ENCODE measurements at regions not wholly inside any gene's neighbourhood (a gene's known extent, or its start where the extent isn't known, plus 50 kb on each side); places are given as distances from the start of the nearest gene placed in this dataset.

GRCh38 chr12:90322006-90322405, 613.4 kb upstream of the ATP2B1 start:
- DNase-seq: no peak

GRCh38 chr12:90321369-90321768, 612.7 kb upstream of the ATP2B1 start:
- no peak for DNase-seq

GRCh38 chr12:90311561-90311960, 602.9 kb upstream of the ATP2B1 start:
- DNase-seq: no peak

- no peak for DNase-seq
These were observed 596.7 kb upstream of the ATP2B1 start for GRCh38 chr12:90305379-90305778.

GRCh38 chr12:90304231-90304630, 595.6 kb upstream of the ATP2B1 start:
- DNase-seq: no peak

DNA sequence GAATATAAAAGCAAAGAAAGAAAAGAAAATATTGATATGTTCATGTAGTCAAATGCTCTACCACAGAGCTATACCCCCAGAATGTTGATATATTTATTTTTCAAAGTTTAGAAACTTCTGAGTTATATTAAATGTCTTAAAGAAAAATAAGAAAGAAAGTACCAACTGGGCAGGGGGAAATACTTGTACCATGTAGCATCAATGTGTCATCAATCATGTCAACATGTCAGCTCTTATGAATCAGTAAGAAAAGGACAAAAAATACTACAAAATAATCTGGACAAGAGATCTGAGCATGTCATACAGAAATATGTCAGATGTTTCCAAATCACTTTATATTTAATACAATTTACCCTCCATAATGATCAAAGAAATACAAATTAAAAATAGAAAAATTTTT, 595.1 kb upstream of the ATP2B1 start:
- DNase-seq: no peak

DNA sequence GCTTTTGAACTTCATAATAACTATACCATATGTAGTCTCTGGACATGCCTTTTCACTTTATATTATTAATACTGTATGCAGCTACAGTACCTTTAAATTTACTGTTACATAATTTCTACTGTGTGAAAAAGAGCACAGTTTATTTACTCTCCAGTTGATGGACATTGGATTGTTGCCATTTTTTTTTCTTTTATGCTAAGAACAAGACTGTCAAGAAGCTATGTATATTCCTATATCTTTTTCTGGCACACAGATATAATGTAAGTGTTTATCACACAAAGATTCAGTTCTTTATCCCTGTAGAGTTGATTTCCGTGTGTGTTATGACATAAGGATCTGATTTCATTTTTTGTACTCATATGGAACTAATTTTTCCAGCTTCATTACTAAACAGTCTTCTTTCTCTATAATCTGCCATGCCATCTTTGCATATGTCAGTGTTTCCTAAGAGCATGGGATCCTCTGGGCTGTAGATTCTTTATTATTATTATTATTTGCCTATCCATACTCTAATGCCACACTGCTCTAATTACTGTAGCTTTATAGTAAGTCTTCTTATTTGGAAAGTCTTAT, 593.0 kb upstream of the ATP2B1 start:
- no peak for DNase-seq

DNA sequence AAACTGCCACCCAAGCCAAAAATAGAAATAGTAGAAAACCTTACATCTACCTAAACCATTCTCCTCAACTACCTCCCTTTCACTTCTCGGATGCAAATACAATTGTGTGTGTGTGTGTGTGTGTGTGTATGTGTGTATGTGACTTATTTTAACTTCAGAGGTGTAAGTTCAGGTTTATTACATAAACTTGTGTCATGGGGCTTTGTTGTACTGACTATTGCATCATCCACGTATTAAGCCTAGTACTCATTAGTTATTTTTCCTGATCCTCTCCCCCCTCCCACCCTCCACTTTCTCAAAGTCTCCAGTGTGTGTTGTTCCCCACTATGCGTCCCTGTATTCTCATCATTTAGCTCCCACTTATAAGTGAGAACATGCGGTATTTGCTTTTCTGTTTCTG, 592.5 kb upstream of the ATP2B1 start:
- no peak for DNase-seq

DNA sequence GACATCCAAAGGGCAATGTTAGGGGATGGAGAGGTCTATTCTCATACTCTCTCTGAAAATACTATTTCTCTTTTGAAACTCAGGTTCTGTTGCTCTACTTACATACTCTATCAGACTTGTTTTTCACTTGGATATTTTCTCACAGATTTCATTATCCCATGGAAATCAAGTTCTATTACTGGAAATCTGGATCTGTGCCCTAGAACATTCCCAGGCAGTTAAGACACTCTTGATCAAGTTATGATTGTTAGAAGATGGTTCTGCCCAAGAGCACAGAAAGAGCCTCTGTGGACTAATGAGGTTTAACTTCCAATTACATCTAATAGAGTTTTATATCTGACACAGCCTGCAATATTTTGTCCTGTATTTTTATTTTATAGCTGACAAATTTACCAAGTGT, 591.0 kb upstream of the ATP2B1 start:
- no peak for DNase-seq

DNA sequence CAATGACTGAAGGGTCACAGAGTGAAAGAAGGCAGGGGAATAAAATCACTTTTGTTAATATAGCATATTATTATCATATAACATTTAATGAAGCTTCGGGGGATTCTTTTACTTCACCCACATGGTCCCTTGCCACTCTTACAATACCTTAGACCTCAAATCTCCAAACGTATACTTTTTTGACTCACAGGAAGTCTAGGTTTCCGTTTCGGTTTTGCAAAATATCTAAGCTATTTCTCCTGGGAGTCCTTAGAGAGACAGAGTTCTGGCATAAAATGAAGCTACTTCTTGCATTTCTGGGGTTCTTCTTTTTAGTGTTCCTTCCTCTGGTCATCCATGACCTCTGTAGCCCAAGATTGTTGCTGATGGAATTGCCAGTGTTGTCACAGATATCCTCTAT, 590.5 kb upstream of the ATP2B1 start:
- no peak for DNase-seq

DNA sequence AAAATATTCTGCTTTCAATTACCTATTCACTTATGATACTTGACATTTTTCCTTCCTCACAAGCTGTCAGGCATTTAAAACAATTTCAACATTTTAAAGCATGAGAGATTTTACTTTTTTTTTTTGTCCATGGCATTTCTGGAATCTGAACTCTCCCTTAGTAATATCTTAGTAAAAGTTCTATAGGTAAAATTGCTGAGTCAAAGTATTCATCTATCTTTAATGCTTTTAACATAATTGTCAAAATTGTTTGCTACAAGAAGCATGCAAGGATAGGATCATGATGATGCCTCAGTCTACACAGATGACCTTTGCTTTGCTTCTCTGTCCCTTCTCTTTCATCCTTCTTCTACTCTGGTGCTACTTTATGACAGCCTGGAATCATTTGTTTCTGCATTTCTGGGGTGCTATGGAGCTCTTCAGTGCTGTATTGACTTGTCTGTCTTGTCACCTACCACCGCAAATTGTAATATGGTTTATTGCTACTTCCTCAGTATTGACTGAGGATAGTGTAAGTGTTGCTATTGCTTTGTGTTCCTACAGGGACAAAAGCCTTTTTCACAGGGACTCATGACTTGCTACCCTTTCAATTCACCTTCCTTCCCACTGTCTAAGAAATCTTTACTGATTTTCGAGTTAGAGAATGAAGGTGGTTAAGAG, 589.8 kb upstream of the ATP2B1 start:
- DNase-seq: no peak

DNA sequence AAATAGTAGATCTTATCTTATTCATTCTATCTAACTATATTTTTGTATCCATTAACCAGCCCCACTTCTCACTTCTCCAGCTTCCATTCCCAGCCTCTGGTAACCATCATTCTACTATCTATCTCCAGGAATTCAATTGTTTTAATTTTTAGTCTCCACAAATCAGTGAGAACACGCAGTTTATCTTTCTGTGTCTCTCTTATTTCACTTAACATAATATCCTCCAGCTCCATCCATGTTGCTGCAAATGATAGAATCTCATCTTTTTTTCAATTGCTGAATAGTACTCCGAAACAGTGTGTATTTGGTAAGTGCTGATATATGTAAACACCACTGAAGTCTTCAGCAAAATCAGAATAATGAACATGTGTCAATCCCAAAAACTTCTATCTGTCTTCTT, 587.2 kb upstream of the ATP2B1 start:
- DNase-seq: no peak

DNA sequence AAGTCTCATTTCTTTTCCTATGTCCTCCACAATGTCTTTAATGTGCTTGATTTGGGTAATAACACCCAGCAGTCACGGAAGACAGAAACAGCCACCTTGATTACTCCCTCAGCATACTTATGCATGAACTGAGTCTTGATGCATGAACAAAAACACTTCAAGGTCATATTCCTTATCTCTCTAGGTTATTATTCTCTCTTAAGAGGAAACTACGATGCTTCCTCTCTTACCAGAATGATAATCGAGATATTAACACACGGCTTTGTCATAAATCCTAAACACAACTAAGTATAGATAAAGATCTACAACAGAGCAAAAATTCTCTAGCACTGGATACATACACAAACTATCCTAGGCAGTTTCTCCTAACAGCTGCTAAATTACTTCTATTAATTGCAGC, 583.5 kb upstream of the ATP2B1 start:
- DNase-seq: no peak

- peak in 1 of 51 donors; percentile 0 for DNase-seq
These were observed 582.6 kb upstream of the ATP2B1 start for GRCh38 chr12:90290980-90291975.

DNA sequence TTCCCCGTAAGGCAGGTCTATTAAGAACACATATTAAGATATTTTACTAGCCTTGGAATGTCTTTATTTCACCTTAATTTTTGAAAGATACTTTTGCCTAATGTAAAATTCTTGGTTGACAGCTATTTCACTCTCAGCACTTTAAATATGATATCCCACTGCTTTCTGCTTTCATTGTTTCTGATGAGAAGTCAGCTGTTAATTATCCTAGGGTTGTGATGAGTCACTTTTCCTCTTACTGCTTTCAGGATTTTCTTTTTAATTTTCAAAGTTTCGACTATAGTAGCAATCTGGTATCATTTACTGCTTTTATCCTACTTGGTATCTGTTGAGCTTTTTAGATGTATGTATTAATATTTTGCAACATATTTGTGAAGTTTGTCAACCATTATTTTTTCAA, 578.9 kb upstream of the ATP2B1 start:
- no peak for DNase-seq

DNA sequence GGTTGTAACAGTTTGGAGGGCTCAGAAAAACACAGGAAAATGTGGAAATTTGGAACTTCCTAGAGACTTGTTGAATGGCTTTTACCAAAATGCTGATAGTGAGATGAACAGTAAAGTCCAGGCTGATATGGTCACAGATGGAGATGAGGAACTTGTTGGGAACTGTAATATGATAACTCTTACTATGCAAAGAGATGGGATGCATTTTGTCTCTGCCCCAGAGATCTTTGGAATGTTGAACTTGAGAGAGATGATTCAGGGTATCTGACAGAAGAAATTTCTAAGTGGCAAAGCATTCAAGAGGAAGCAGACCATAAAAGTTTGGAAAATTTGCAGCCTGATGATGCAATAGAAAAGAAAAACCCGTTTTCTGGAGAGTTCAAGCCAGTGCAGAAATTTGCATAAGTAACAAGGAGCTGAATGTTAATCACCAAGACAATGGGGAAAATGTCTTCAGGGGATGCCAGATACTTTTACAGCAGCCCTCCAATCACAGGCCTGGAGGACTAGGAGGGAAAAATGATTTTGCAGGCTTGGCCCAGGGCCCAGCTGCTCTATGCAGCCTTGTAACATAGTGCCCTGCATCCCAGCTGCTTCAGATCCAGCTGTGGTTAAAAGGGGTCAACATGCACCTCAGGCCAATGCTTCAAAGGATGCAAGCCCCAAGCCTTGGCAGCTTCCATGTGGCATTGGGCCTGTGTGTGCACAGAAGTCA, 572.7 kb upstream of the ATP2B1 start:
- no peak for DNase-seq

- DNase-seq: no peak
These were observed 572.0 kb upstream of the ATP2B1 start for GRCh38 chr12:90280564-90281058.

DNA sequence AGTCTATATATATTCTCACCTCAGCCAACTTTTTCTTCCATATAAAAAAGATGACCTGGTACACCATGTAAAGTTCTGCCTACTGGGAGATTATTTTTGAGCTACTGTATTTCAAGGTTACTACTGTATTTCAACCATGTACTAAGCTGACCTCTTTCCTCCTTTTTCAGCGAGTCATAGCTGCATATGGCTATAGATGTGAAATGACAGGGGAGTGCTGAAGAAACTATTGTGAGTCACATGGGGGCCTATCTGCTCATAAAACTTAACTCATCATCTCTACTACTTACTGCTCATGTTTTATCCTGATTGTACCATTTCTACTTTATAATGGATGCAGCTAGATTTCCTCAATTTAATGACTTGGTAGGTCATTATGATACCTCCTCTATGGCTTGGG, 571.4 kb upstream of the ATP2B1 start:
- no peak for DNase-seq

DNA sequence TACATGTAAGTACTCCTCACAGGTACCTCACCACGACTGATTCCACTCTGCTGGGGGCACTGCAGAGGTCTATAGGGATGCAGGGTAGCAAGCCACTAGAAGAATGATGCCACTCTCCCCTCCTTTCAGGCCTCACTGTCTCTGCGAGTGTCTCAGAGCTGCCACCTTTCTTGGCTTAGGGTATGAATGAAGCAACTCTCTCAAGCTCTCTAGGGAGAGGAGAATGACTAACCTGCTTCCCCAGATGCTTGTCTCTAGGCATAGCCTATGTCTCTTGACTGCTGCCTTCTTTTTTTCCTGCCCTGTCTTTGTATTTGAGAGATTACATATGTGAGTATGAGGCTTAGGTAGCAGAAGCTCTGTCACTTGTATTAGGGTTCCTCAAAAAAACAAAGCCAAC, 566.5 kb upstream of the ATP2B1 start:
- no peak for DNase-seq

DNA sequence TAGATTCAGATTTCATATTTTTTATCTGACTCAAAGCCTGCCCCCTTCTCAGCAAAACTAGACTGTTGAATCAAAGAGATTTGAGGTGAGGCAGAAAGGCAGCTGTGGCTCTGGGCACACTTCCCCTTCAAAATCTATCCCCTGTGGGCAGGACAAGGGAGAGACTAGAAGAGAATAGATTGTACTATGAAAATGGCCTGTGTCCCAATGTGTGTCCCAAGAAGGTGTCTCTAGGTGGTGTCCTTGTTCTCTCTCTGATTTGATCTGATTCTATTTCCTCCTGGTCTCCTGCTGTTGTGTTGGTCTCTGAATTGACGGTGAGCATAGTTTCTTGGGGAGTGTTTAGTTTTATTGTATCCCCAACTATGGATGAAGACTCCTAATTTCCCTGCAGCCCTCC, 565.8 kb upstream of the ATP2B1 start:
- no peak for DNase-seq

- DNase-seq: no peak
These were observed 559.9 kb upstream of the ATP2B1 start for GRCh38 chr12:90268574-90268973.

- no peak for DNase-seq
These were observed 553.6 kb upstream of the ATP2B1 start for GRCh38 chr12:90262251-90262650.

Measured in hypothalamus (tissue), 51 donors.